ENCODE measurements at regions not wholly inside any gene's neighbourhood (a gene's known extent, or its start where the extent isn't known, plus 50 kb on each side); places are given as distances from the start of the nearest gene placed in this dataset. TPM values are rescaled to one million over a fixed set of nuclear protein-coding genes. Genes with fewer than 3 reads are reported as not detected.

- DNase-seq (ENCODE audit: low spot score): no peak
Measured at GRCh38 chr1:238006779-238007178, 116.1 kb upstream of the ZP4 start.

GRCh38 chr1:238005116-238005515, 114.4 kb upstream of the ZP4 start:
- DNase-seq (ENCODE audit: low spot score): no peak

- DNase-seq (ENCODE audit: low spot score): no peak
Measured at GRCh38 chr1:238001818-238002217, 111.1 kb upstream of the ZP4 start.

GRCh38 chr1:237999426-238000052, 108.8 kb upstream of the ZP4 start:
- no peak for DNase-seq (ENCODE audit: low spot score)

GRCh38 chr1:237998581-237998980, 107.9 kb upstream of the ZP4 start:
- no peak for DNase-seq (ENCODE audit: low spot score)

GRCh38 chr1:237983496-237983895, 92.8 kb upstream of the ZP4 start:
- no peak for DNase-seq (ENCODE audit: low spot score)

GRCh38 chr1:237981223-237981622, 90.5 kb upstream of the ZP4 start:
- no peak for DNase-seq (ENCODE audit: low spot score)

- DNase-seq (ENCODE audit: low spot score): no peak
Measured at GRCh38 chr1:237976331-237976730, 85.6 kb upstream of the ZP4 start.

GRCh38 chr1:237975903-237976302, 85.2 kb upstream of the ZP4 start:
- DNase-seq (ENCODE audit: low spot score): no peak

GRCh38 chr1:237975376-237975775, 84.7 kb upstream of the ZP4 start:
- no peak for DNase-seq (ENCODE audit: low spot score)

- no peak for DNase-seq (ENCODE audit: low spot score)
Measured at GRCh38 chr1:237972186-237972585, 81.5 kb upstream of the ZP4 start.

- DNase-seq (ENCODE audit: low spot score): no peak
Measured at GRCh38 chr1:237962985-237963384, 72.3 kb upstream of the ZP4 start.

GRCh38 chr1:237961754-237962153, 71.0 kb upstream of the ZP4 start:
- DNase-seq (ENCODE audit: low spot score): no peak

GRCh38 chr1:237959838-237960237, 69.1 kb upstream of the ZP4 start:
- DNase-seq (ENCODE audit: low spot score): no peak

- DNase-seq (ENCODE audit: low spot score): peak; percentile 30
Measured at GRCh38 chr1:237953238-237953637, 62.5 kb upstream of the ZP4 start.

Small RNA genes in the stretch of these regions (small RNA-seq; reads per million reads assigned to genes)
- gene AL356010.1: not detected
- not detected for gene AL590135.1
- gene RNU6-725P: not detected

Data from HT-29 (cell line).